NCI-H345 treated with DMSO at 0.1 percent for 48 hours (cell line): ENCODE measurements at regions not wholly inside any gene's neighbourhood (a gene's known extent, or its start where the extent isn't known, plus 50 kb on each side); places are given as distances from the start of the nearest gene placed in this dataset.

Experiments
- DNase-seq: peaks from one replicate; lab custom pipeline; 2025; ENCODE audit not compliant: unreplicated experiment; lab: John Stamatoyannopoulos, UW

DNA sequence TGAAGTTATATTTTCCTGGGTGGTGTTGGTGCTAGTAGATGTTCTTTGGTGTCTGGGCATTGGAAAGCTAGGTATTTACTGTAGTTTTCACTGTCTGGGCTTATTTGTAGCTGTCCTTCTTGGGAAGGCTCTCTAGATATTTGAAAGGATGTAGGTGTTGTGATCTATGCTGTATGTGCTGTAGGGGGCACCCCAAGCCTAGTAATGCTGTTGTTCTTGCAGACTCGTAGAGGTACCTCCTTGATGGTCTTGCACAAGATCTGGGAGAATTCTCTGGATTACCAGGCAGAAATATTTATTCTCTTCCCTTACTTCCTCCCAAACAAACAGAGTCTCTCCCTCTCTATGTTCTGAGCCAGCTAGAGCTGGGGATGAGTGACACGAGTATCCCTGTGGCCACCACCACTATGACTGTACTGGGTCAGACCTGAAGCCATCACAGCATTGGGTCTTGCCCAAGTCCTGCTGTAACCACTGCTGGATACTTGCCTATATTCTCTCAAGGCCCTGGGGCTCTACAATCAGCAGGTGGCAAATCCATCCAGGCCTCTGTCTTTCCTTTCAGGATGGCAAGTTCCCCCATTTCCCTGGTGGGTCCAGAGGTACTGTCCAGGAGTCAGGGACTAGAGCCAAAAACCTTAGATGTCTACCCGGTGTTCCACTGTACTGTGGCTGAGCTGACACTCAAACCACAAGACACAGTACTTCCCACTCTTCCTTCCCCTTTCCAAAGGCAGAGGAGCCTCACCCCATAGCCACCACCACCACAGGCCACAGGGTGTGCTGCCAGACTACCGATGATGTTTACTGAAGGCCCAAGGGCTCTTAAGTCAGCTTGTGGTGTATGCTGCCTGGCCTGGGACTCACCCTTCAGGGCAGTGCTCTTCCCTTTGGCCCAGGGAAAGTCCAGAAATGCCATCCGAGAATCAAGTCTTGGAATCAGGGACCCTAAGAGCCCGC is 195.2 kb upstream of the DPPA4 start:
- no peak for DNase-seq

GRCh38 chr3:109545746-109546145 is 208.4 kb upstream of the DPPA4 start:
- DNase-seq, result no peak

DNA sequence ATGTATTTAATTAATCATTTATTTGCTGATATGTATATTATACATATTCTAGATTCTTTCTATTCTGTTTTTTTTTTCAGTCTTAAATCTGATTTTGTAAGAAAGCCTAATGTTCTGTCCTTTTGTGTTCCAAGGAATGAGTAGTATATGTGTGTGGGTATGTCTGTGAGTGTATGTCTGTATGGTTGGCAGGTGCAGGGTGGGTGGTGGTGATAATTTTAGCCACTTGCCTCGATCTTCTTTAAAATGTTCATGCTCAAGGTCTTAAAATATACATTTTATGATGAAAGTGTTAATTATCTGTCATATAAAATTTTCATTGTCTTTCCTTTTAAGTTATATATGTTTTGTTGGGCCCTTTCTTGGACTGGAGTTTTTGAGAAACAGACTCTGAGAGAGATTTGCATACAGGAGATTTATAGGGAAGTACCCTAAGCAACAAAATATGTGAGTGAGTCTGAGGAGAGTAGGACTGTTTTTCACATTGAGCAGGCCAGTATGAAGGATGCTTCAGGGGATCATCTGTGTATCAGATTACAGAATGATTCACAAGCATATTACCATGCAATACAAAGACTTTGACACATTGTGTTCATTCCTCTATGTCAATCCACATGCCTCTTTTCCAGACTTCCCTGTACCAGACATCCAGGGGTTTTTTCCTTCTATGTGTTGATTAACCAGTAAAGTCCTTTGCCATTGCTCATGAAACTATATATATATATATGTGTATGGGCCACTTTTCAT is 211.0 kb upstream of the DPPA4 start:
- no peak for DNase-seq

- no peak for DNase-seq
Measured at GRCh38 chr3:109553591-109554371, 216.4 kb upstream of the DPPA4 start.

- DNase-seq, result no peak
Measured at GRCh38 chr3:109559389-109559788, 222.0 kb upstream of the DPPA4 start.

DNA sequence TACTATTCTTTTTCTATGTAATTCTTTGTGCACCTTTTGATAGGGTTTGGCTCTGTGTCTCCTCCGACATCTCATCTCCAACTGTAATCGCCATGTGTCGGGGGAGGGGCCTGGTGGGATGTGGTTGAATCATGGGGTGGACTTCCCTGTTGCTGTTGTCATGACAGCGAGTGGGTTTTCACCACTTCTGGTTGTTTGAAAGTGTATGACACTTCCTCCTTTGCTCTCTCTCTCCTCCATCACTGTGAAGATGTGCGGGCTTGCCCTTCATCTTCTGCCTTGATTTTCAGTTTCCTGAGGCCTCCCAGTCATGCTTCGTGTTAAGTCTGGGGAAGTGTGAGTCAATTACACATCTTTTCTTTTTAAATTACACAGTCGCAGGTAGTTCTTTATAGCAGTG is 225.8 kb upstream of the DPPA4 start:
- DNase-seq, result no peak

DNA sequence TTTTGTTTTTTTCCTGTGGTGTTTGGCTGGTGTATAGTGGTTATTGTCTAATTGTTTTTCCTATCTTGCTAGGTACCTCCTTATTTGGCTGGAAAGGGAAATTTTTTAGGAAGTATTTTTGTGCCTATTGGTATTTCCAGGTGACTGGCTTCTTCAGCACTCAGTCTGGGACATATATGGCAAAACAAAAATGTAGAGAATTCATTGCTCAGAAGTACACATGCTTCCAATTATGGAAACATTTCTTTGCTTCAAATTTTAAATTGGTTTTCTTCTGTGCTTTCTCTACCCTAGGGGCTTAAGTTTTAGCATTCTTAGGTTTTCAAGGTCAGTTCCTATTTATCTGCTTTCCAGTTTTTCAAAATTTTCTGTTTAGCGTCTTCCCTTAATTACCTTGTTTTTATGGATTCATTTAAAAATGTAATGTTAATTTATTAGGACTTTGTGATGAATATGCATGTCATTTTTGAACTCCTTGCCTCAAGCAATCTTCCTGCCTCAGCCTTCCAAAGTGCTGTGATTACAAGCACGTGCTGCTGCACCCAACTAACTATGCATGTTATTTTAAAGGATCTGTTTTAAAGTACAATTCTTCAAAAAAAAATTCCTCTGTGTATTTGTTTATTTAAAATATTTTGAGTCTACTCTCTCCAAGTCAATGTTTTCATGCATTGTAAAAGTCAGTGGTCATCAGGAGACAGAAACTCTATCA is 231.9 kb upstream of the DPPA4 start:
- DNase-seq, result no peak

DNA sequence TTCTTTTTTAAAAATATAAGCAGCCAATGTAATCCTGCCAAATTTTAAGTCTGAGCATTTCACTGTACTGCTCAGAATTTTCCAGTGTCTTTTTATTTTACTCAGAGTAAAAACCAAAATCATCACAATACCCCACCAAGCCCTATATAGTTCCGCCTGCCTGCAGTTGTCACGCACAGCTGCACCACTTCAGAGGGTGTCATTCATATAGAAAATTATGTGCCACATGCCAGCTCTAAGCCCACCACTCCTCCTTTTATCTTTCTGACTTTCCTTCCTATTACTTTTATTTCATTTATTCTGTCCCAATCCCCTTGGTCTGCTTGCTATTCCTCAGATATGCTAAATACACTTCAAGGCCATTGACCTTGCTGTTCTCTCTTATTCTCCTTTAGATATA is 233.1 kb upstream of the DPPA4 start:
- no peak for DNase-seq

DNA sequence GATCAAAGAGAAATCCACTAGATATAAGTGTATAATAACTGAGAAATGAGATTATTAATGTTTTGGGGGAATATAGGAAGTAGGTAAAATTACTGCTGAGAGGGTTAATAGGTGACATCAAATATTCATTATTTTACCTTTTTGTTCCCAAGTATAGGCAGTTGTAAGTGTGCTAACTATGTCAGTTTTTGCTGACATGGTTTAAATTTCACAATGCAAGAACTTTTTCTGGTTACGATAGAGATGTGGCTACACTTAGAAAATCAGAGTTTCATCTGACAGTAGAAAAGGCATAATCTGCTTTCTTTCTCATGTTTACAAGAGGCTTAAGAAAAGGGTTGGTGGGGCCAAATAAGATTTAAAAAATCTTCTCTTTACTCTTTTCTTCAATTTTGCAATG is 235.0 kb upstream of the DPPA4 start:
- DNase-seq, result no peak

DNA sequence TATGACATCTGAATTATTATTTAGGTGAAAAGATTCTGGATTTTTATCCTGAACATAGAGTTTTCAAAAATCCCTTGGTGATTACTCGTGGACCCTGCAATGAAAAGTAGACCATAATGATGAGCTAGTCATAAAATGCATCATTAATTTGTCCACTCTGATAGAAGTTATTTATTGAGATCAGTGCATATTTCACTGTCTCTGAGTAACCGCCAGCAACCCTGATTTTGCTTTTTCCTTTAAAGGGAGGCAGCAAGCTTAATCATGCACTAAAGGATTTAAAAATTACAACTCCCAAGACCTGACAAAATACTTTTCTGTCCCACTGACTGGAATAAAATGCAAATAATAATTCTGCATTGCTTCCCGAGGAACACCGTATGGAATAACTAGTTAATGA is 259.6 kb upstream of the DPPA4 start:
- no peak for DNase-seq

- DNase-seq, result no peak
Measured at GRCh38 chr3:109597444-109597843, 260.1 kb upstream of the DPPA4 start.

DNA sequence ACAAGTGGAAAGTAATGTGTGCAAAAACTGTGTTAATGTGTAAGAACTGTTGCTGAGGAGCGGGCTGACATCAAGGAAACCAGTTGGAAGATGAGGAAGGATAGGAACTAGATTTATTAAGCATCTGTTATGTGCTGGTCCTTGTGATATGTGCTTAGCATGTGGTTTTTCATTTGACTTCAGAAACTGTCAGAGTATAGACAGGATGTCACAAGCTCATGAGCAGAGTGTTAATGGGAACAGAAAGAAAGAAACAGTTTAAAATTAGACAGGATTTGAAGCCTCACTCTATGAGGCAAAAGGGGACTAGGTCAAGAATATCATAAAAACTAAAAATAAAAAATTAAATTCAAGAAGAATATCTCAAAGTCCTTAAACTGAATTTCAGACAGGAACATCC is 270.6 kb upstream of the DPPA4 start:
- DNase-seq, result no peak

GRCh38 chr3:109608574-109608973 is 271.2 kb upstream of the DPPA4 start:
- no peak for DNase-seq

DNA sequence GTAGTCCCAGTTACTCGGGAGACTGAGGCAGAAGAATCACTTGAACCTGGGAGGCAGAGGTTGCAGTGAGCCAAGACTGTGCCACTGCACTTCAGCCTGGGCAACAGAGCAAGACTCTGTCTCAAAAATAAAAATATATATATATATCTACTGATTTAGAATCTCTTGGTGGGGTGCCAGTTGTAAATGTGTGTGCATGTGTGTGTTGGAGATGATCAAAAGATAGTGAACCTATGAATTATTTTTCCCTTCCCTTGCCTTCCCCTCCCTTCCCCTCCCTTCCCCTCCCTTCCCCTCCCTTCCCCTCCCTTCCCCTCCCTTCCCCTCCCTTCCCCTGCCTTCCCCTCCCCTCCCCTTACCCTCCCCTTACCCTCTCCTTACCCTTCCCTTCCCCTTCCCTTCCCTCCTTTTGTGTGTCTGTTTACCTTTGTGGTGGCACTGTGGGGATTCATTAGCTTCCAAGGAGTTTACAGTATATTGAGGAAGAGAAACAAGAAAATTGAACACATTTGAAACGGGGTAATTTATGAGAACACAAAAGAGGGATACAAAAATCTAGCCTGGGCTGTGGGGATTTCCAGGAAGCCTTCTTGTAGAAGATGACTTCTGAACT is 281.5 kb upstream of the DPPA4 start:
- no peak for DNase-seq

DNA sequence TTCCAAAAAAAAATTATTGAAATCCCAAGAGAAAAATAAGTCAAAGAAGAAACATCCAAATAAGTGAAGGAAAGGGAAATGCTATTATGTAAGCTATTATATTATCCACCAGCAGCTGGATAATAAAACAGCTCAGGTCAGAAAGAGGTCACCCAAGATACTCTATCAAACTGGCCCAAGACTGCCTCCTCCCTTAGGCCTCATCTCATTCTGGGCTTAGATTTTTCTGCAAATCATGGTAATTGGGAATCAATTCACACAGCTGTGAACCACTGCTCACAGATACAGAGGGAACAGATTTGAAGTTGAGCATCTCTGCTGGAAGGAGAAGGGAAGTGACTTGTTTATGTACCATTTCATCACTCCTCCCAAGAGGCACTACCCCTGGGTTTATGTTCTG is 294.6 kb upstream of the DPPA4 start:
- no peak for DNase-seq

DNA sequence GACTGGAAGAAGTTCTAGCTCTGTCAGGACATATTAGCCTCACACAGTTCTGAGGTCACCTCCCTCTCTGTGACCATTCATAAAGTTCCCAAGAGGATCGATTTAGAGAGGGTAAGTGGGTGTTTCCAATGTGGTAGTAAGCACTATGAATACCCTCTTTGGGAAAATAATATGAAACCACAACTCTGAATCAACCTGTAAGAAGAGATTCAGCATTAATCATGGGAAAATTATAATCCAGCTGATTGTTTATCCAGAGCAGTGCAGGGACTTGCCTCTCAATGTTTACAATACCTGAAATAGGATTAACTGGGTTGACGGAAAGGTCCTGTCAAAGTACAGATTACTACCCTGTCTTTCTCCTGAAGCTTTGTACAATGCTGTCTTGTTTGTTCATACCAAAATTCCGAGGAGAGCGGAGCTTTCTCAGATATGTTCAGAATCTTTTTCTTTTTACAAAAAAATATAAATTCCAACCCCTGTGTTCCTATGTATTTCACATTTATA is 302.9 kb upstream of the DPPA4 start:
- no peak for DNase-seq

DNA sequence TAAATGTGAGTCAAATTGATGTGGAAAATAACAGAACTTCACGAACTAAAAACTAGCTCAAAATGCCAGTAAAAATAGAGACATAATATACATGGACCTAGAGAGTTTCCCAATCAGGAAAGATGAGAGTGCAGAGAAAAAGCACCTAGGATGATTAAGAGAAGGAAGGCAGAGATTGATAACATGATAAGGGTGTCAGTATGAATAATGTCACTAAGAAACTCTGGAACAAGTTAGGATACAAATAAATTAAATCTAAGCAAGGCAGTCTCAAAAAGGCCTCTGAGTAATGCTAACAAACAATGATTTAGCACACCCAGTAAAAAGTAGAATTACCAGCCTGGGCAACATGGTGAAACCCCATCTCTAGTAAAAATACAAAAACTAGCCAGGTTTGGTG is 304.7 kb upstream of the DPPA4 start:
- no peak for DNase-seq

- no peak for DNase-seq
Measured at GRCh38 chr3:109643590-109643989, 306.2 kb upstream of the DPPA4 start.

GRCh38 chr3:109644332-109644731 is 307.0 kb upstream of the DPPA4 start:
- no peak for DNase-seq

GRCh38 chr3:109644746-109645145 is 307.4 kb upstream of the DPPA4 start:
- no peak for DNase-seq
